NB4 (cell line): ENCODE measurements at regions not wholly inside any gene's neighbourhood (a gene's known extent, or its start where the extent isn't known, plus 50 kb on each side); places are given as distances from the start of the nearest gene placed in this dataset.

Experiments
- DNase-seq: peaks from one replicate; pipeline ENCODE4 v3.0.0; 2010; ENCODE audit warnings: low read depth
- H3K4me3 ChIP-seq: one replicate; pipeline ENCODE4 v1.5.1; 2011; ENCODE audit warnings: mild to moderate bottlenecking, low read depth, low read length, moderate library complexity
- CTCF ChIP-seq: IDR thresholded peaks from one replicate; pipeline ENCODE4 v1.5.1; 2012; ENCODE audit warnings: low read depth, low read length
- MAX ChIP-seq: IDR thresholded peaks from 2 replicates; pipeline ENCODE4 v1.6.1; 2011; ENCODE audit warnings: low read depth, low read length
- MYC ChIP-seq: IDR thresholded peaks from 2 replicates; pipeline ENCODE4 v1.6.1; 2011; ENCODE audit warnings: low read depth, low read length
- POLR2A ChIP-seq: IDR thresholded peaks from 2 replicates; pipeline ENCODE4 v1.6.1; 2011; ENCODE audit warnings: mild to moderate bottlenecking; ENCODE audit not compliant: insufficient read length; ENCODE audit errors: extremely low read depth

GRCh38 chr12:97169889-97170567 lies 263.0 kb downstream of the NEDD1 start:
- no peak for TF ChIP-seq MAX
- TF ChIP-seq POLR2A, result no peak
- TF ChIP-seq CTCF, result no peak
- no peak overlapping the region for H3K4me3 ChIP-seq
- no peak for DNase-seq

GRCh38 chr12:97173688-97174410 lies 266.8 kb downstream of the NEDD1 start:
- no peak for DNase-seq

GRCh38 chr12:97177481-97177880 lies 270.4 kb downstream of the NEDD1 start:
- H3K4me3 ChIP-seq, result no peak overlapping the region
- no peak for TF ChIP-seq POLR2A
- no peak for TF ChIP-seq CTCF
- no peak for TF ChIP-seq MYC
- no peak for TF ChIP-seq MAX
- DNase-seq, result no peak

More at GRCh38 chr12:97173688-97174410, 266.8 kb downstream of the NEDD1 start:
- TF ChIP-seq POLR2A (no peak), CTCF (no peak), MAX (no peak), MYC (no peak)
- no peak overlapping the region for H3K4me3 ChIP-seq

GRCh38 chr12:97181571-97182265 lies 274.7 kb downstream of the NEDD1 start:
- no peak overlapping the region for H3K4me3 ChIP-seq
- TF ChIP-seq CTCF (no peak), MYC (no peak), POLR2A (no peak)
- no peak for DNase-seq

- TF ChIP-seq MAX, result no peak
- TF ChIP-seq POLR2A, result no peak
- TF ChIP-seq CTCF, result no peak
- TF ChIP-seq MYC, result no peak
- H3K4me3 ChIP-seq, result no peak overlapping the region
- DNase-seq, result no peak
These were observed 275.7 kb downstream of the NEDD1 start for GRCh38 chr12:97182769-97183168.
